ENCODE measurements at regions not wholly inside any gene's neighbourhood (a gene's known extent, or its start where the extent isn't known, plus 50 kb on each side); places are given as distances from the start of the nearest gene placed in this dataset.

DNA sequence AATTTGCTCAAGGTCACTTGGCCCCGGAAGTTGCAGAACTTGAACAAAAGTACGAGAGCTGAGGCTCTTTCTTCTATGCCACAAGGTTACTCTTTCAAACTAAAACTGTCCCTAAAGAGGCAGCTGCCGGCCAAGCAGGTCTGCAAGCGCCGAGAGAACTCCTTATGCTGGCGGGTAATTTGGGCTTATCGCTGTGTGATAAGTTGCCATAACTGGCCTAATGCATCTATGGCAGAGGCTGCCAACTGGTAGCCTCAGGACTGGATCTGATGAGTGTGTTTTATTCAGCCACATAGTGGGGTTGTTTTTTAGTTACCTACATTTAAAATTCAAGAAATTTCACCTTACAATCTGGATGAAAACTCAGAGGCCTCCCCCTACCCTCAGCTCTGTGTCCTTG is 68.1 kb upstream of the SPOCK1 start:
- Mint-ChIP-seq H3K4me3 (no peak overlapping the region), H3K4me1 (peaks cover 4% of the 10 kb centered on the region), H3K36me3 (ENCODE audit: low read depth) (peaks cover 2% of the 10 kb centered on the region), H3K27ac (no peak overlapping the region), H3K27me3 (peaks cover 50% of the 10 kb centered on the region)
- DNase-seq (no peak), ATAC-seq (no peak)
- no peaks in the 10 kb centered on the region for H3K9me3 ChIP-seq (ENCODE audit: control insufficient read depth, low read length, poor library complexity, severe bottlenecking)

DNA sequence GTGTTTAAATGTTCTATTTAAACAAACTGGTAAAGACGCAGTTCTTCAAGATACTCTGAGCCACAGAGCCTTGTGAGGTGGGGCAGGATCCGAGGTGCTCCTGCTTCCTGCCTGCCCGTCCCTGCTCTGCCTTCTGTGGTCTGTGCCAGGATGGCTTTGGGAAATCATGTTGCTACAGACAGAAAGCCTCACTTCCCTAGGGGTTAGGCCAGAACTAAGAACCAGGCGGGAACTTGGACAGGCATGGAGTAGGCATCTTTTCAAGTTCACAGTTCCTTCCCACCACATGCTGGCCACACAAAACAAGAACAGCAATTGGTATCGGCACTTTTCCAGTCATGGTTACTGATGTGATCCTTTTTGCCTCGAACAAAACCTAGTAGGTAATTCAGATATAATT is 67.7 kb upstream of the SPOCK1 start:
- no peak for ATAC-seq
- H3K9me3 ChIP-seq (ENCODE audit: control insufficient read depth, low read length, poor library complexity, severe bottlenecking), result no peaks in the 10 kb centered on the region
- Mint-ChIP-seq H3K27ac (no peak overlapping the region), H3K4me3 (no peak overlapping the region), H3K27me3 (peaks cover 48% of the 10 kb centered on the region), H3K4me1 (peaks cover 4% of the 10 kb centered on the region), H3K36me3 (ENCODE audit: low read depth) (peaks cover 2% of the 10 kb centered on the region)
- DNase-seq, result no peak

DNA sequence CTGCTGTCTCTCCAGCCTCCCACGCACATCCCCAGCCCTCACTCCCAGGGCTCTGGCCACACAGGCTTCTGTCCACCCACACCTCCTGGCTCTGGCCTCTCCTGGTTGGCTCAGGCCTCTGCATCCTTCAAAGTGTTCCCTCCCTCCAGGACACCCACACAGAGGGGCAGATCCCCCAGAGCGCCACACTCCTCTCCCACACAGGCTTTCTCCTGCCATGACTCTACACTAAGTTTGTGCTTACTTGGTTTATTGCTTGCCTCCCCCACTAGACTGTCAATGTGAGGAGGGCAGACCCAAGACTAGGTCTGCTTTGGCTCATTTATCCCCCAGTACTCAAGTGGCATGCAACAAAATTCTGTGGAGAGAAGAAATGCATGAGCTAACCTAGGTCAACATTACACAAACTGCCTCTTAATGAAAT is 67.0 kb upstream of the SPOCK1 start:
- DNase-seq (no peak), ATAC-seq (no peak)
- H3K4me1 Mint-ChIP-seq, result peaks cover 4% of the 10 kb centered on the region
- peaks cover 50% of the 10 kb centered on the region for H3K27me3 Mint-ChIP-seq
- H3K36me3 Mint-ChIP-seq (ENCODE audit: low read depth), result peaks cover 2% of the 10 kb centered on the region
- H3K4me3 Mint-ChIP-seq, result no peak overlapping the region
- H3K27ac Mint-ChIP-seq, result no peak overlapping the region
- no peaks in the 10 kb centered on the region for H3K9me3 ChIP-seq (ENCODE audit: control insufficient read depth, low read length, poor library complexity, severe bottlenecking)

DNA sequence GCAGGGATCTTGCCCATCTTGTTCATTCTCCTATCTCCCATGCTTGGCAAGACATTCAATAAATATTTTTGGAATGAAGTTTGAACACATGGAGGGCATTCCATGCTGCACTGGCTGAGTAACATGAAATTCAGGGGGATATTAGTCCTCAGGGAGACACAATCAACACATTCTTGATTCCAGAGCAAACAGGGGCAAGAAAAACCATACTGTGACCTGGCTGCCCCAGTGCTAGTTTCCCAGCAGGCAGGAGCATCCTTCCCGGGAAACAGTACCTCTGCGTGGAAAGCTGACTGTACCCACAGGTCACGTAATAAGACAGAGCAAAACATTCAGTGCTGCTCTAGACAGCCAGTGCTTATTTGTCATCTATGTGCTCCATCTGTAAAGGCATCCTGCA is 66.3 kb upstream of the SPOCK1 start:
- H3K4me3 Mint-ChIP-seq, result no peak overlapping the region
- H3K4me1 Mint-ChIP-seq, result peaks cover 4% of the 10 kb centered on the region
- no peaks in the 10 kb centered on the region for H3K9me3 ChIP-seq (ENCODE audit: control insufficient read depth, low read length, poor library complexity, severe bottlenecking)
- no peak overlapping the region for H3K27ac Mint-ChIP-seq
- DNase-seq, result no peak
- peaks cover 2% of the 10 kb centered on the region for H3K36me3 Mint-ChIP-seq (ENCODE audit: low read depth)
- peaks cover 47% of the 10 kb centered on the region for H3K27me3 Mint-ChIP-seq
- no peak for ATAC-seq

DNA sequence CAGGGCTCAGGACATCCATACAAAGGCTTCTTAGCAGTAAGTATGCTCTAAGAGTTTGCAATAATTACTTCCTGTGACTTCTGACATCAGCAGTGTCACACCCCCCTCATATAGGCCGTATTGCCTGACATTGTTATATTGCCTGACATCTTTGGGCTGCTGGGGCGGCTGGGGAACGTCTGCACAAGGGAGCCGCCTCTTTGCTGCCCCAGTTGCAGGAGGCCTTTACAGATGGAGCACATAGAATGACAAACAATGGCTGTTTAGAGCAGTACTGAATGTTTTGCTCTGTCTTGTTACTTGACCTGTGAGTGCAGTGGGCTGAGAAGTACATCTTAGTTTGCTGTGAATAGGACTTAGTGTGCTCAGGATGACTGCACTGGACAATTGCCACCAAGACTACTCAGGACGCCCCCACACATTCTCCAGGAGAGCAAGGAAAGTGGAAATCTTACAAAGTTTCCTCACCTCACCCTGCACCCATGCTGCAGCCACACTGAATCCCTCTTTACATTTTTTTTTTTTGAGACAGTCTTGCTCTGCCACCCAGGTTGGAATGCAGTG is 65.4 kb upstream of the SPOCK1 start:
- DNase-seq, result no peak
- H3K36me3 Mint-ChIP-seq (ENCODE audit: low read depth), result peaks cover 2% of the 10 kb centered on the region

DNA sequence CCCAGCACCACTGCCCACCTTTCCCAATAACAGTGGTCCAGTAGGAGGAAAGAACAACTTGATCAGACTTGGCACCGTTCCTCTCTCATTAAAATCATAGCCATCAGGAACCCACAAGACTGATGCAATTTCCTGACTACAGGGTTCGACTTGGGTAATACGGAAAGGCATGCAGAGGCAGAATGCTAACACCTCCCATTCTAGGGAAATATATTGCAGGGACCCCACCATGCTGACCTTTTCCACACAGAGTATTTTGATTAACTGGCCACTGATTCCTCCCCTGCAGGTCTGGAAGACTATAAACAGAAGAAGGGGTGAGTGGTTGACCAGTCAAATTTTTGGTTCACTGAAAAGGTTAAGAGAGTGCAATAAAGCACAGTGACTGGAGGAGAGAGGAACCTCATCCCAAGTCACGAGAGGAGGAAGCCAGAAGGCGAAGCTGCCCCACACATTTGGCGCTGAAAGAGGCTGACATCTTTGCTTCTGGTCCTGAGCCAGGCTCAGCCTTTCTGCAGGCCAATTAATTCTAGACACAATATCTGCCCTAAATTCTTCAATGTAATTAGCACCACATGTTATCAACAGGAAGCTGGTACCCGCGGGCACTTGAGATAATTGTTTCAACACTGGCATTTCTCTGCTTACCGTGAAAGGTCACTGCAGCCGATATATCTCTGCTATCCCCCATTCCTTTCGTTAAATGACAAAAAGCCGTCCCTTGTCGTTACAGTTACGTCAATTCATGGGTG is 64.7 kb upstream of the SPOCK1 start:
- ATAC-seq (no peak), DNase-seq (no peak)
- no peak overlapping the region for H3K27ac Mint-ChIP-seq
- peaks cover 2% of the 10 kb centered on the region for H3K36me3 Mint-ChIP-seq (ENCODE audit: low read depth)
- no peak overlapping the region for H3K4me3 Mint-ChIP-seq
- H3K9me3 ChIP-seq (ENCODE audit: control insufficient read depth, low read length, poor library complexity, severe bottlenecking), result no peaks in the 10 kb centered on the region
- peaks cover 36% of the 10 kb centered on the region for H3K27me3 Mint-ChIP-seq
- peaks cover 4% of the 10 kb centered on the region for H3K4me1 Mint-ChIP-seq

More for the DNA sequence above, 65.4 kb upstream of the SPOCK1 start:
- H3K9me3 ChIP-seq (ENCODE audit: control insufficient read depth, low read length, poor library complexity, severe bottlenecking), result no peaks in the 10 kb centered on the region
- H3K4me3 Mint-ChIP-seq, result no peak overlapping the region
- H3K4me1 Mint-ChIP-seq, result peaks cover 4% of the 10 kb centered on the region
- peaks cover 41% of the 10 kb centered on the region for H3K27me3 Mint-ChIP-seq
- no peak for ATAC-seq
- no peak overlapping the region for H3K27ac Mint-ChIP-seq

DNA sequence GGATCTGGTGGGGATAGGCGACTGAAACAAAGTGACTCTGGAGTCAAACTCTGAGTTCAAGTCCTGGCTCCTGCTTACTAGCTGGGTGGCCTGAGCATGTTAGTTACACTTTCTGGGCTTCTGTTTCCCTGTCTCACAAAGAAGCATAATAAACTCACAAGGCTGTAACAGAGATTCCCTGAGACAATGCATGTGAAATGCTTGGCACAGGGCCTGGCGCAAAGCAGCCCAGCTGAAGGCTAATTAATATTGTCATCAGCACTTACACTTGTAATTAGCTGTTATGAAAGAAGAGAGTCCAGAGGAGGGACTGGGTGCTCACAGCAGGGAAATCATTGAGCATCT is 64.1 kb upstream of the SPOCK1 start:
- no peak overlapping the region for H3K27ac Mint-ChIP-seq
- peaks cover 4% of the 10 kb centered on the region for H3K4me1 Mint-ChIP-seq
- H3K9me3 ChIP-seq (ENCODE audit: control insufficient read depth, low read length, poor library complexity, severe bottlenecking), result no peaks in the 10 kb centered on the region
- H3K27me3 Mint-ChIP-seq, result peaks cover 36% of the 10 kb centered on the region
- ATAC-seq (no peak), DNase-seq (no peak)
- H3K4me3 Mint-ChIP-seq, result no peak overlapping the region
- H3K36me3 Mint-ChIP-seq (ENCODE audit: low read depth), result peaks cover 2% of the 10 kb centered on the region

DNA sequence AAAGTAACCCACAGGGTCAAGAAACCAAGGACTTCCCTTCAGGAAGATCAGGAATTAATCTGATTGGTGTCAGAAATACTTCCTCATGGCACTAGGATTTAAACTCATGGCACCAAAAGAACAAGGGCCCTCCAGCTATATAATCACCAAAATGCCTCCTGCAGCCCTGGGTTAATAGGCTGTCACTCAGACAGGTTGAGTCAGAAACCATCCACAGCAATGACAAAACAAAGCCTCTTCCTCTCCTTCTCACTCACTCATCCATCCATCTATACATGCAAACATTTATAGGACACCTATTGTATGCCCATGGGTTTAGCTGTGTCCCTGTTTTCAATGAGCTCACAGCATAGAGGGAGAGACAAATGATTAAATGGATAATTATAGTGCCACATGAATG is 62.5 kb upstream of the SPOCK1 start:
- H3K27ac Mint-ChIP-seq, result no peak overlapping the region
- no peak for DNase-seq
- H3K27me3 Mint-ChIP-seq, result peaks cover 28% of the 10 kb centered on the region
- no peaks in the 10 kb centered on the region for H3K9me3 ChIP-seq (ENCODE audit: control insufficient read depth, low read length, poor library complexity, severe bottlenecking)
- ATAC-seq, result no peak
- peaks cover 4% of the 10 kb centered on the region for H3K4me1 Mint-ChIP-seq
- peaks cover 2% of the 10 kb centered on the region for H3K36me3 Mint-ChIP-seq (ENCODE audit: low read depth)
- no peak overlapping the region for H3K4me3 Mint-ChIP-seq

DNA sequence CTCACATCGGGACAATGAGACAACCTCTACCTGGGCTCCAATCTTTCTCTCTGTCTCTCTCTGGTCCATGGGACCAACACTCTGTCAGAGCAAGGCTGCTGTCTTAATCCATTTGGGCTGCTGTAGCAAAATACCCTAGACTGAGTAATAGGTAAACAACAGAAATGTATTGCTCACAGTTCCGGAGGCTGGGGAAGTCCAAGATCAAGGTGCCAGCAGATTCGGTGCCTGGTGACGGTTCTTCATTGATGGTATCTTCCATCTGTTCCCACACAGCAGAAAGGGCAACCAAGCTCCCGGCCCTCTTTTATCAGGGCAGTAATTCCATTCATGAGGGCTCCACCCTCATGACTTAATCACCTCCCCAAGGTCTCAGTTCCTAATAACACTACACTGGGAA is 61.3 kb upstream of the SPOCK1 start:
- no peak overlapping the region for H3K27ac Mint-ChIP-seq
- H3K4me1 Mint-ChIP-seq, result peaks cover 4% of the 10 kb centered on the region
- H3K27me3 Mint-ChIP-seq, result peaks cover 19% of the 10 kb centered on the region
- no peak overlapping the region for H3K4me3 Mint-ChIP-seq
- ATAC-seq, result no peak
- no peaks in the 10 kb centered on the region for H3K9me3 ChIP-seq (ENCODE audit: control insufficient read depth, low read length, poor library complexity, severe bottlenecking)
- no peak for DNase-seq
- H3K36me3 Mint-ChIP-seq (ENCODE audit: low read depth), result peaks cover 2% of the 10 kb centered on the region

All from T-helper 17 cell (primary cell).